ENCODE measurements at regions not wholly inside any gene's neighbourhood (a gene's known extent, or its start where the extent isn't known, plus 50 kb on each side); places are given as distances from the start of the nearest gene placed in this dataset.

DNA sequence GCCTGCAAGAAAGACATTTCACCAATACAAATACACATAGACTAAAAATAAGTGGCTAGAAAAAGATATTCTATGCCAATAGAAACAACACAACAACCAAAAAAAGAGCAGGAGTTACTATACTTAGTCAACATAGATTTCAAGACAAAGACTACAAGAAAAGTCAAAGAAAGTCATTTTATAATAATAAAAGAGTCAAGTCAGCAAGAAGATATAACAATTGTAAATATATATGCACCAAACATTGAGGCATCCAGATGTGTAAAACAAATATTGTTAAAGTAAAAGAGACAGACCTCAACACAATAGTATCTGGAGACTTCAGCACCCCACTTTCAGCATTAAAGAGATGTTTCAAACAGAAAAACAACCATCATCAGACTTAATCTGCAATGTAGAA, 104.6 kb downstream of the AMY1C start:
- Histone ChIP-seq H3K9me3 (ENCODE audit: insufficient read depth, low read length) (no peaks in the 10 kb centered on the region), H3K36me3 (replicated peaks; ENCODE audit: low read depth, low read length) (no peaks in the 10 kb centered on the region), H3K4me3 (ENCODE audit: low read length) (no peak overlapping the region), H4K20me1 (ENCODE audit: insufficient read depth, low read length) (no peaks in the 10 kb centered on the region), H3K4me2 (ENCODE audit: low read length) (no peak overlapping the region), H3K4me1 (ENCODE audit: low read length) (no peaks in the 10 kb centered on the region), H3K27ac (ENCODE audit: low read length) (no peak overlapping the region), H3K9ac (ENCODE audit: low read length) (no peak overlapping the region), H2AFZ (ENCODE audit: low read depth, low read length) (no peak overlapping the region), H3K79me2 (ENCODE audit: low read length) (no peaks in the 10 kb centered on the region), H3K27me3 (ENCODE audit: low read depth, low read length) (no peaks in the 10 kb centered on the region)
- TF ChIP-seq CTCF (IDR thresholded peaks at IDR 0.05; ENCODE audit: low read depth, low read length) (no peak), EZH2phosphoT487 (IDR thresholded peaks at IDR 0.05; ENCODE audit: low read depth) (no peak)

DNA sequence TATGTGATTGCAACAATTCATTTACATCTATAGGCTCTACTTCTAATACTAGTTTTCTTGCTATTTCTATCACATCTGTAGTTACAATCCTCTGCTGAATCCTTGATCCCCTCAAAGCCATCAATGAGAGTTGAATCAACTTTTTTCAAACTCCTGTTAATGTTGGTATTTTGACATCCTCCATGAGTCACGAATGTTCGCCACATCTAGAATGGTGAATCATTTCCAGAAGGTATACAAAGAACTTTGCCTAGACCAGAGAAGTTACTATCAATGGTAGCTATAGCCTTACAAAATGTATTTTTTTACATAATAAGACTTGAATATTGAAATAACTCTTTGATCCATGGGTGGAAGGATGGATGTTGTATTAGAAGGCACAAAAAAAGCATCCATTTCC, 110.0 kb downstream of the AMY1C start:
- H3K36me3 ChIP-seq (replicated peaks; ENCODE audit: low read depth, low read length) = peaks cover under 1% of the 10 kb centered on the region
- H3K27ac ChIP-seq (ENCODE audit: low read length) = no peak overlapping the region
- H2AFZ ChIP-seq (ENCODE audit: low read depth, low read length) = no peak overlapping the region
- H3K4me1 ChIP-seq (ENCODE audit: low read length) = no peaks in the 10 kb centered on the region
- H3K4me3 ChIP-seq (ENCODE audit: low read length) = no peak overlapping the region
- TF ChIP-seq EZH2phosphoT487 (IDR thresholded peaks at IDR 0.05; ENCODE audit: low read depth) = no peak
- no peak for TF ChIP-seq CTCF (IDR thresholded peaks at IDR 0.05; ENCODE audit: low read depth, low read length)
- no peak overlapping the region for H3K9ac ChIP-seq (ENCODE audit: low read length)
- H3K4me2 ChIP-seq (ENCODE audit: low read length) = no peak overlapping the region
- H3K79me2 ChIP-seq (ENCODE audit: low read length) = no peaks in the 10 kb centered on the region
- no peaks in the 10 kb centered on the region for H3K27me3 ChIP-seq (ENCODE audit: low read depth, low read length)
- H4K20me1 ChIP-seq (ENCODE audit: insufficient read depth, low read length) = no peaks in the 10 kb centered on the region
- H3K9me3 ChIP-seq (ENCODE audit: insufficient read depth, low read length) = no peaks in the 10 kb centered on the region; the same call in 1 of the 2 replicates

DNA sequence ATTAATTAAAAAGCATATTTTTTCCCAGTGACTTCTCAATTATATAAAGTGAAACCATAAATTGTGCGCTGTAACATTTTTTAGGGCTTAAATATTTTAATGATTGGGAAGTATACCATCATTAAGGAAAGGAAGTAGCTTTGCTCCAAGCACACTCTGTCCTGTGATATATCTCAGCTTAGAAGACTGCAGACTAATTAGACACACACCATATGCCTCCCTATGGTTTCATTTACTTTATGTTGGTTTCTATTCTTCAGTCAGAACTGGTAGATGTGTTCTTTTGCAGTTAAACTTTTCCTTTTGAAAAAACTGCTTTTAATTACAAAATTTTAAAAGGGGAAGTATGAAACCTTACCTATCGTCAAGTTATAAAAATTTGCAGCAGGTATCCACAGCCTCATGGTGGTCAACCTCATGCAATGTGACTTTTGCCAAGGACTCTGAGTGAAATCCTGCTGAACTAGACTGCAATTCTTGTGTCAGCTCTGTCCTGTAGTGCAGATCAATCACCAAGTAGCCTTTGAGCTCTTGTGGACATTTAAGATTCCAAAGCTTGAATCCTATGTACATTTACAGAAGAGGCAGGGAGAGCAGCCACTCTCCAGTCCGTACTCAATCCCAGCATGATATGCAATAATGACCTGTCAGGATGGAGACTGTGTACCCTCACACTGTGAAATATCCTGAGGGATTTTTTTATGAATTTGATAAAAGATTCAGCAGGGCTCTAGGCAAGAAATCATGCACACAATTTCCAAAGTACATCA, 149.1 kb downstream of the AMY1C start:
- Histone ChIP-seq H3K36me3 (replicated peaks; ENCODE audit: low read depth, low read length) (peaks cover 21% of the 10 kb centered on the region), H4K20me1 (ENCODE audit: insufficient read depth, low read length) (no peaks in the 10 kb centered on the region), H2AFZ (ENCODE audit: low read depth, low read length) (peak overlapping the region; percentile 77), H3K4me3 (ENCODE audit: low read length) (no peak overlapping the region), H3K27me3 (ENCODE audit: low read depth, low read length) (no peaks in the 10 kb centered on the region), H3K79me2 (ENCODE audit: low read length) (no peaks in the 10 kb centered on the region), H3K4me2 (ENCODE audit: low read length) (peak overlapping the region; percentile 35; the same call in 1 of the 2 replicates), H3K9me3 (ENCODE audit: insufficient read depth, low read length) (peaks cover 4% of the 10 kb centered on the region; the same call in 1 of the 2 replicates), H3K4me1 (ENCODE audit: low read length) (peaks cover 13% of the 10 kb centered on the region), H3K9ac (ENCODE audit: low read length) (peak overlapping the region; percentile 1), H3K27ac (ENCODE audit: low read length) (peak overlapping the region; percentile 61)
- TF ChIP-seq CTCF (IDR thresholded peaks at IDR 0.05; ENCODE audit: low read depth, low read length) (no peak), EZH2phosphoT487 (IDR thresholded peaks at IDR 0.05; ENCODE audit: low read depth) (no peak)

DNA sequence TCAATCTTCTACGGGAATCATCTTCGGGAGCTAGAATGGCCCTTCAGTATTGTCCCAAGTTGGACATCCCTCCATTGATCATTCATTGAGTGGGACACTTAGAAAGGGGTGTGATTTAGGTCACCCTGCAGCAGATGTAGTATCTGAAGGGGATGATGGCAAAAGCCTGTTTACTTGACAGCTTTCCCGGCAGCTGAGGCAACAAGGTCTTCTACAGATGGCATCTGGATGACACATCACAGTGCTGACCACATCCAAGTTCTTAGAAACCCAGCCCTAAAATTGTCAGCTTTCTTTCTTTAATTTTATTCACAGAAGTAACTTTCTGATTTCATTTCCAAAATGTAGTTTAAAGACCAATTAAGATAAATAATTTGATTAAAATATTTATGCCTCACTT, 150.3 kb downstream of the AMY1C start:
- Histone ChIP-seq H3K27me3 (ENCODE audit: low read depth, low read length) (no peaks in the 10 kb centered on the region), H3K4me2 (ENCODE audit: low read length) (no peak overlapping the region), H3K4me3 (ENCODE audit: low read length) (no peak overlapping the region), H3K27ac (ENCODE audit: low read length) (no peak overlapping the region), H2AFZ (ENCODE audit: low read depth, low read length) (no peak overlapping the region), H3K9me3 (ENCODE audit: insufficient read depth, low read length) (peaks cover 9% of the 10 kb centered on the region; the same call in 1 of the 2 replicates), H4K20me1 (ENCODE audit: insufficient read depth, low read length) (no peaks in the 10 kb centered on the region), H3K36me3 (replicated peaks; ENCODE audit: low read depth, low read length) (peaks cover 31% of the 10 kb centered on the region), H3K79me2 (ENCODE audit: low read length) (no peaks in the 10 kb centered on the region), H3K4me1 (ENCODE audit: low read length) (peaks cover 20% of the 10 kb centered on the region), H3K9ac (ENCODE audit: low read length) (no peak overlapping the region)
- no peak for TF ChIP-seq CTCF (IDR thresholded peaks at IDR 0.05; ENCODE audit: low read depth, low read length)
- no peak for TF ChIP-seq EZH2phosphoT487 (IDR thresholded peaks at IDR 0.05; ENCODE audit: low read depth)

Data from OCI-LY3 (cell line).